GM12878 (cell line): ENCODE measurements at regions not wholly inside any gene's neighbourhood (a gene's known extent, or its start where the extent isn't known, plus 50 kb on each side); places are given as distances from the start of the nearest gene placed in this dataset.

Experiments
- ATAC-seq: fragments of 200-7000 bp; cut with Tn5 transposase; 3 replicates; pipeline ENCODE4 v1.9.1; 2020; ENCODE audit warnings: mild to moderate bottlenecking, moderate library complexity
- BruUV-seq: library from RNA; stranded (reverse); fragments of 400-500 nt; replicated peaks from 2 replicates; lab custom pipeline; 2021; lab: Mats Ljungman, UMichigan
- CTCF ChIA-PET: fragments of 300-600 bp; sonication (Branson Sonifier 250); formaldehyde crosslinking; extraction: SDS; loops from one replicate; lab custom pipeline; 2021; ENCODE audit warnings: inconsistent platforms; lab: Yijun Ruan, JAX
- POLR2A ChIA-PET: fragments of 350-600 bp; formaldehyde crosslinking; extraction: SDS; loops from one replicate; lab custom pipeline; 2021; ENCODE audit warnings: inconsistent platforms; lab: Charles Lee
- RAD21 ChIA-PET: fragments of 300-600 bp; sonication (Branson Sonifier 250); formaldehyde crosslinking; loops from one replicate; lab custom pipeline; 2023; ENCODE audit warnings: antibody characterized with exemption; ENCODE audit not compliant: unreplicated experiment; lab: Charles Lee
- SMC1A ChIA-PET: fragments of 300-600 bp; sonication (Branson Sonifier 250); formaldehyde crosslinking; loops from one replicate; lab custom pipeline; 2023; ENCODE audit not compliant: unreplicated experiment, uncharacterized antibody; lab: Charles Lee
- DNase-seq: peaks from one replicate; pipeline ENCODE4 v3.0.0-alpha.2; 2011; ENCODE audit warnings: low read depth, low spot score
- FAIRE-seq: peaks from 3 replicates; lab custom pipeline; 2011; peaks lifted over from hg19 to GRCh38; lab: Jason Lieb, UNC
- H2AFZ ChIP-seq: 2 replicates; pipeline ENCODE4 v1.6.0; 2011; ENCODE audit warnings: low read depth, low read length, control low read depth; ENCODE audit not compliant: control insufficient read depth
- H3K27ac ChIP-seq: 2 replicates; pipeline ENCODE4 v1.5.1; 2011; ENCODE audit warnings: control low read depth; ENCODE audit not compliant: control insufficient read depth, insufficient read depth
- H3K27me3 ChIP-seq, 2 experiments: replicated peaks in 1 of 2; 2 replicates each; pipeline versions ENCODE4 v1.6.0 to v1.6.1; 2011; ENCODE audit warnings: low read length in 1 of 2; ENCODE audit not compliant: control insufficient read depth in 2 of 2, insufficient read depth in 2 of 2
- H3K36me3 ChIP-seq, 2 experiments: 2 replicates each; pipeline ENCODE4 v1.5.1; 2011; ENCODE audit warnings: low read length in 1 of 2; ENCODE audit not compliant: control insufficient read depth in 2 of 2, insufficient read depth in 2 of 2
- H3K4me1 ChIP-seq: 2 replicates; pipeline ENCODE4 v1.6.1; 2011; ENCODE audit warnings: mild to moderate bottlenecking, low read length, moderate library complexity, mixed read lengths; ENCODE audit not compliant: control insufficient read depth, insufficient read depth
- H3K4me2 ChIP-seq: 2 replicates; pipeline ENCODE4 v1.6.0; 2011; ENCODE audit warnings: control low read depth; ENCODE audit not compliant: control insufficient read depth, insufficient read depth
- H3K4me3 ChIP-seq: fragments of 200-600 bp; sonication (generic); 2 replicates; pipeline ENCODE4 v1.5.1; 2016
- H3K79me2 ChIP-seq: 2 replicates; pipeline ENCODE4 v1.6.0; 2011; ENCODE audit warnings: low read length; ENCODE audit not compliant: control insufficient read depth, insufficient read depth
- H3K9ac ChIP-seq: 2 replicates; pipeline ENCODE4 v1.8.0; 2011; ENCODE audit warnings: low read length, control low read depth, mixed read lengths; ENCODE audit not compliant: control insufficient read depth, insufficient read depth
- H3K9me3 ChIP-seq: replicated peaks from 3 replicates; pipeline ENCODE4 v1.5.1; 2011; ENCODE audit warnings: mild to moderate bottlenecking, low read length; ENCODE audit not compliant: control insufficient read depth, insufficient read depth
- H4K20me1 ChIP-seq: 2 replicates; pipeline ENCODE4 v1.6.0; 2011; ENCODE audit not compliant: control insufficient read depth, insufficient read depth
- CBFB ChIP-seq: IDR thresholded peaks from 2 replicates; pipeline ENCODE4 v1.6.1; 2016; ENCODE audit warnings: antibody characterized with exemption, low read depth
- CREB1 ChIP-seq: IDR thresholded peaks from 2 replicates; pipeline ENCODE4 v1.6.1; 2012; ENCODE audit warnings: low read depth, mild to moderate bottlenecking, inconsistent platforms
- CREM ChIP-seq: IDR thresholded peaks from 2 replicates; pipeline ENCODE4 v1.6.1; 2014; ENCODE audit warnings: antibody characterized with exemption, low read depth
- ETV6 ChIP-seq, 2 experiments: fragments of 450-650 bp in 1 of 2; IDR thresholded peaks in 1 of 2; conservative IDR thresholded peaks in 1 of 2; 2 replicates each; pipeline ENCODE4 v1.6.1; 2014; ENCODE audit warnings: antibody characterized with exemption in 1 of 2, borderline replicate concordance in 1 of 2, low read depth in 1 of 2, mild to moderate bottlenecking in 1 of 2, moderate library complexity in 1 of 2
- HDAC6 ChIP-seq: fragments of 200-600 bp; sonication (generic); IDR thresholded peaks from one replicate; pipeline ENCODE4 v1.8.0; 2017; ENCODE audit warnings: antibody characterized with exemption; ENCODE audit not compliant: unreplicated experiment
- KLF5 ChIP-seq: fragments of 450-650 bp; IDR thresholded peaks from 2 replicates; pipeline ENCODE4 v1.6.1; 2014; ENCODE audit warnings: mild to moderate bottlenecking; ENCODE audit not compliant: partially characterized antibody
- MXI1 ChIP-seq: fragments of 150-350 bp; IDR thresholded peaks from 2 replicates; pipeline ENCODE4 v1.6.1; 2011; ENCODE audit warnings: low read depth, mild to moderate bottlenecking, inconsistent platforms, low read length, improper control_type of control experiment
- MYB ChIP-seq: fragments of 150-350 bp; IDR thresholded peaks from 2 replicates; pipeline ENCODE4 v1.6.1; 2014; ENCODE audit warnings: mild to moderate bottlenecking, low read depth, low read length, borderline replicate concordance
- STAT1 ChIP-seq: fragments of 450-650 bp; conservative IDR thresholded peaks from 2 replicates; pipeline ENCODE4 v1.6.1; 2014; ENCODE audit warnings: antibody characterized with exemption, mild to moderate bottlenecking
- SUPT20H ChIP-seq: IDR thresholded peaks from 2 replicates; pipeline ENCODE4 v1.6.1; 2011; ENCODE audit warnings: low read depth, mild to moderate bottlenecking, low read length, moderate library complexity, borderline replicate concordance; ENCODE audit not compliant: control insufficient read depth
- YY1 ChIP-seq: IDR thresholded peaks from 2 replicates; pipeline ENCODE4 v1.6.1; 2011; ENCODE audit warnings: low read depth, mild to moderate bottlenecking, low read length
- ZNF24 ChIP-seq: fragments of 450-650 bp; IDR thresholded peaks from 2 replicates; pipeline ENCODE4 v1.6.1; 2017; ENCODE audit warnings: antibody characterized with exemption, mild to moderate bottlenecking
- WGBS: methylation state at CpG from one replicate; pipeline ENCODE4 v1.1.6; 2016; ENCODE audit warnings: low lambda C conversion rate; ENCODE audit not compliant: insufficient replicate concordance, insufficient coverage; ENCODE audit errors: missing lambda C conversion rate; 5-methylcytosine and 5-hydroxymethylcytosine counted together
- in situ Hi-C: fragments of 300-500 bp; cut with MboI; formaldehyde crosslinking; loops from 9 replicates; pipeline ENCODE4 v1.14.3; 2018; ENCODE audit warnings: mixed read lengths
- intact Hi-C: fragments of 100-400 bp; cut with micrococcal nuclease; formaldehyde crosslinking; loops from one replicate; pipeline ENCODE4 v1.14.2; 2022; ENCODE audit not compliant: unreplicated experiment
- TF ChIP-seq, protein P1 (sequence below): IDR thresholded peaks from 2 replicates; pipeline ENCODE4 v1.6.1; 2012; ENCODE audit warnings: mild to moderate bottlenecking, low read depth, low read length
- TF ChIP-seq, protein P2 (sequence below): IDR thresholded peaks from 2 replicates; pipeline ENCODE4 v1.6.1; 2011; ENCODE audit warnings: low read depth, mild to moderate bottlenecking, low read length, moderate library complexity, borderline replicate concordance; ENCODE audit errors: extremely low read depth

DNA sequence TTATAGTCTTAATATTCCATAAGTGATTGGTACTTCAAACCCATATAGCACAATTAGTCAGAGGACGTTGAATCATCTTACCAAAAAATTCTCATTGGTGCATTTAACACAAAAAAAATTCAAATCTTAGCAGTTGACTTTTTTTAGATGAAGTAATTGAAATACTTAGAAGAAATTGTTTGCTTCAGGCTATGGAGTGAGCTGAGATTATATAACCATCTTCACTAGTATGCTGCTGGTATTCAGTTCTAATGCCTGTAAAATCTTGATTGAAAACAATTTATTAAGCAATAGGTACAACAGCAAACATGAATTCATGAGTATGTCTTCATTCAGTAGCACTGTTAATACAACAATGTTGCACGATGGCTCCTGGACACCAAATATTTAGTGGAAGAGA is 250.0 kb downstream of the GPM6A start:
- Histone ChIP-seq H3K9ac (no peak overlapping the region), H3K36me3 (no peaks in the 10 kb centered on the region), H3K79me2 (no peaks in the 10 kb centered on the region), H3K4me2 (no peak overlapping the region), H3K27me3 (no peaks in the 10 kb centered on the region), H4K20me1 (no peaks in the 10 kb centered on the region), H3K4me3 (no peak overlapping the region), H2AFZ (no peak overlapping the region), H3K9me3 (no peaks in the 10 kb centered on the region), H3K27ac (no peak overlapping the region), H3K4me1 (no peaks in the 10 kb centered on the region)
- ChIA-PET SMC1A (interaction anchor here (4.0 kb wide), 1 partner anchor 329 kb away, joined by 10 read pairs; no protein-coding TSS in a partner anchor), RAD21 (no interaction called here), POLR2A (no interaction called here), CTCF (interaction anchor here (1.3 to 1.8 kb wide), 2 partner anchors 331 to 778 kb away, joined by 4 read pairs; no protein-coding TSS in a partner anchor)
- intact Hi-C loops (loop anchor here (5.0 kb wide), 1 partner anchor 780 kb away; no protein-coding TSS in a partner anchor), in situ Hi-C loops (loop anchor here (25.0 kb wide), 2 partner anchors 325 to 775 kb away; no protein-coding TSS in a partner anchor)
- DNase-seq = no peak
- no peak for TF ChIP-seq HDAC6
- 20% methylated on average over 2 of the region's 2 CpGs for WGBS
- BruUV-seq = no TSS peak
- no peak for FAIRE-seq
- no peak for ATAC-seq

DNA sequence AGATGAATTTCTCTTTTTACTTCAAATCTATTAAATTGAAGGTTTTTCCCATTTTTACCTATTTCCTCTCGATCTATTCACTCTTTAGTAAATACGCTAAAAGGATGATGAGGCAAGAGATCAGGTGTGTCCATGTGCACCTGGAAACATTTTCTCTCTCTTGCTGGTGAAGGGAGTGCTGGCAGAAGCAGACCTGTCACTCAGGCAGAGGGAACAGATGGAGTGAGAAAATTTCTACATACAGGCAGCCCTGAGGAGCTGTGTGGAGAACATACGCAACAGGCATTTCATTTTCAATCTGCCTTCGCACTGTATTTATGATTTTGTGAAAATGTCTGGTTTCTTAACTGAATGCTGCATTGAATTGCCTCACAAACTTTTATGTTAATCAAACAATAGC is 249.5 kb downstream of the GPM6A start:
- Histone ChIP-seq H3K9ac (no peak overlapping the region), H3K4me2 (no peak overlapping the region), H2AFZ (no peak overlapping the region), H3K79me2 (no peaks in the 10 kb centered on the region), H3K9me3 (no peaks in the 10 kb centered on the region), H3K4me3 (no peak overlapping the region), H3K27ac (no peak overlapping the region), H3K4me1 (no peaks in the 10 kb centered on the region), H4K20me1 (no peaks in the 10 kb centered on the region), H3K27me3 (no peaks in the 10 kb centered on the region), H3K36me3 (no peaks in the 10 kb centered on the region)
- CTCF ChIA-PET = interaction anchor here (1.3 to 1.8 kb wide), 2 partner anchors 330 to 778 kb away, joined by 4 read pairs; no protein-coding TSS in a partner anchor
- no TSS peak for BruUV-seq
- FAIRE-seq = no peak
- 49% methylated on average over 4 of the region's 4 CpGs for WGBS
- POLR2A ChIA-PET = no interaction called here
- in situ Hi-C loops = loop anchor here (25.0 kb wide), 2 partner anchors 325 to 775 kb away; no protein-coding TSS in a partner anchor
- RAD21 ChIA-PET = no interaction called here
- intact Hi-C loops = loop anchor here (5.0 kb wide), 1 partner anchor 780 kb away; no protein-coding TSS in a partner anchor
- DNase-seq = no peak
- SMC1A ChIA-PET = interaction anchor here (1.1 to 4.0 kb wide), 2 partner anchors 329 to 492 kb away, joined by 3 to 10 read pairs; no protein-coding TSS in a partner anchor
- ATAC-seq = no peak
- TF ChIP-seq CBFB = no peak
- no peak for TF ChIP-seq KLF5
- TF ChIP-seq, protein P1, sequence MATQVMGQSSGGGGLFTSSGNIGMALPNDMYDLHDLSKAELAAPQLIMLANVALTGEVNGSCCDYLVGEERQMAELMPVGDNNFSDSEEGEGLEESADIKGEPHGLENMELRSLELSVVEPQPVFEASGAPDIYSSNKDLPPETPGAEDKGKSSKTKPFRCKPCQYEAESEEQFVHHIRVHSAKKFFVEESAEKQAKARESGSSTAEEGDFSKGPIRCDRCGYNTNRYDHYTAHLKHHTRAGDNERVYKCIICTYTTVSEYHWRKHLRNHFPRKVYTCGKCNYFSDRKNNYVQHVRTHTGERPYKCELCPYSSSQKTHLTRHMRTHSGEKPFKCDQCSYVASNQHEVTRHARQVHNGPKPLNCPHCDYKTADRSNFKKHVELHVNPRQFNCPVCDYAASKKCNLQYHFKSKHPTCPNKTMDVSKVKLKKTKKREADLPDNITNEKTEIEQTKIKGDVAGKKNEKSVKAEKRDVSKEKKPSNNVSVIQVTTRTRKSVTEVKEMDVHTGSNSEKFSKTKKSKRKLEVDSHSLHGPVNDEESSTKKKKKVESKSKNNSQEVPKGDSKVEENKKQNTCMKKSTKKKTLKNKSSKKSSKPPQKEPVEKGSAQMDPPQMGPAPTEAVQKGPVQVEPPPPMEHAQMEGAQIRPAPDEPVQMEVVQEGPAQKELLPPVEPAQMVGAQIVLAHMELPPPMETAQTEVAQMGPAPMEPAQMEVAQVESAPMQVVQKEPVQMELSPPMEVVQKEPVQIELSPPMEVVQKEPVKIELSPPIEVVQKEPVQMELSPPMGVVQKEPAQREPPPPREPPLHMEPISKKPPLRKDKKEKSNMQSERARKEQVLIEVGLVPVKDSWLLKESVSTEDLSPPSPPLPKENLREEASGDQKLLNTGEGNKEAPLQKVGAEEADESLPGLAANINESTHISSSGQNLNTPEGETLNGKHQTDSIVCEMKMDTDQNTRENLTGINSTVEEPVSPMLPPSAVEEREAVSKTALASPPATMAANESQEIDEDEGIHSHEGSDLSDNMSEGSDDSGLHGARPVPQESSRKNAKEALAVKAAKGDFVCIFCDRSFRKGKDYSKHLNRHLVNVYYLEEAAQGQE = no peak
- TF ChIP-seq ZNF24 = no peak
- no peak for TF ChIP-seq STAT1
- no peak for TF ChIP-seq MYB
- TF ChIP-seq CREM = no peak
- TF ChIP-seq YY1 = no peak
- TF ChIP-seq ETV6 (conservative IDR thresholded peaks at IDR 0.05 in 1 of 2, IDR thresholded peaks at IDR 0.05 in 1 of 2; ENCODE audit: borderline replicate concordance in 1 of 2, low read depth in 1 of 2) = no peak
- TF ChIP-seq SUPT20H = no peak
- TF ChIP-seq, protein P2, sequence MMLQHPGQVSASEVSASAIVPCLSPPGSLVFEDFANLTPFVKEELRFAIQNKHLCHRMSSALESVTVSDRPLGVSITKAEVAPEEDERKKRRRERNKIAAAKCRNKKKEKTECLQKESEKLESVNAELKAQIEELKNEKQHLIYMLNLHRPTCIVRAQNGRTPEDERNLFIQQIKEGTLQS = no peak
- TF ChIP-seq CREB1 = no peak
- TF ChIP-seq MXI1 = no peak
